H1 (cell line): ENCODE measurements at regions not wholly inside any gene's neighbourhood (a gene's known extent, or its start where the extent isn't known, plus 50 kb on each side); places are given as distances from the start of the nearest gene placed in this dataset.

Experiments used
- CTCF ChIA-PET: fragments of 300-600 bp; sonication (Branson Sonifier 250); formaldehyde crosslinking; loops from one replicate; lab custom pipeline; 2021; ENCODE audit not compliant: partially characterized antibody; lab: Charles Lee
- POLR2A ChIA-PET: fragments of 300-600 bp; sonication (Branson Sonifier 250); formaldehyde crosslinking; loops from one replicate; lab custom pipeline; 2021; ENCODE audit warnings: inconsistent platforms; ENCODE audit not compliant: partially characterized antibody; lab: Charles Lee
- DNase-seq, 2 experiments: peaks; one replicate each; pipeline versions ENCODE4 v3.0.0 to v3.0.0-alpha.2; 2010 to 2022; ENCODE audit warnings: low spot score in 2 of 2, low read depth in 1 of 2, mixed read lengths in 1 of 2
- FAIRE-seq: peaks from 2 replicates; lab custom pipeline; 2011; peaks lifted over from hg19 to GRCh38; lab: Jason Lieb, UNC
- H2AFZ ChIP-seq: 2 replicates; pipeline ENCODE4 v1.8.1; 2012; ENCODE audit warnings: low read length, inconsistent platforms
- H2AK5ac ChIP-seq: 2 replicates; pipeline ENCODE4 v1.6.1; 2013; ENCODE audit warnings: low read depth, low read length
- H2BK120ac ChIP-seq: replicated peaks from 2 replicates; pipeline ENCODE3; 2013; ENCODE audit warnings: low read depth, low read length, inconsistent platforms
- H2BK12ac ChIP-seq: 2 replicates; pipeline ENCODE4 v1.6.1; 2013; ENCODE audit warnings: low read depth, low read length
- H2BK15ac ChIP-seq: 2 replicates; pipeline ENCODE4 v1.6.1; 2013; ENCODE audit warnings: low read length
- H2BK20ac ChIP-seq: 2 replicates; pipeline ENCODE4 v1.6.1; 2013; ENCODE audit warnings: low read length
- H2BK5ac ChIP-seq: 2 replicates; pipeline ENCODE4 v1.6.1; 2013; ENCODE audit warnings: low read depth, low read length
- H3K14ac ChIP-seq: 2 replicates; pipeline ENCODE4 v1.6.1; 2013; ENCODE audit warnings: inconsistent platforms; ENCODE audit not compliant: insufficient read length
- H3K18ac ChIP-seq: 2 replicates; pipeline ENCODE4 v1.6.1; 2013; ENCODE audit warnings: low read length; ENCODE audit errors: extremely low read depth
- H3K23ac ChIP-seq: 2 replicates; pipeline ENCODE4 v1.6.1; 2013; ENCODE audit warnings: inconsistent platforms; ENCODE audit not compliant: insufficient read length
- H3K23me2 ChIP-seq: 2 replicates; pipeline ENCODE4 v1.6.1; 2013; ENCODE audit warnings: low read depth, low read length
- H3K27ac ChIP-seq: 2 replicates; pipeline ENCODE4 v1.6.1; 2011; ENCODE audit warnings: low read depth, low read length, inconsistent platforms
- H3K27me3 ChIP-seq, 4 experiments: replicated peaks in 1 of 4; 1 replicate in 1 of 4; 2 replicates in 3 of 4; pipeline versions ENCODE4 v1.6.1 to v1.8.1; 2011 to 2013; ENCODE audit warnings: low read length in 3 of 4, mild to moderate bottlenecking in 3 of 4, inconsistent platforms in 2 of 4, mixed read lengths in 2 of 4, moderate library complexity in 1 of 4; ENCODE audit not compliant: control insufficient read depth in 3 of 4, insufficient read depth in 3 of 4; ENCODE audit errors: extremely low read depth in 1 of 4
- H3K36me3 ChIP-seq, 4 experiments: 2 replicates each; pipeline versions ENCODE4 v1.6.1 to v1.8.1; 2011 to 2013; ENCODE audit warnings: mild to moderate bottlenecking in 4 of 4, low read length in 3 of 4, moderate library complexity in 2 of 4, control low read depth in 1 of 4, inconsistent platforms in 1 of 4; ENCODE audit not compliant: insufficient read depth in 4 of 4, control insufficient read depth in 2 of 4
- H3K4ac ChIP-seq: replicated peaks from 2 replicates; pipeline ENCODE3; 2013; ENCODE audit warnings: low read length, low read depth, mixed read lengths, inconsistent platforms; ENCODE audit not compliant: insufficient read length
- H3K4me1 ChIP-seq, 4 experiments: replicated peaks in 1 of 4; 1 replicate in 1 of 4; 2 replicates in 3 of 4; pipeline versions ENCODE4 v1.6.1 to v1.8.1; 2011 to 2013; ENCODE audit warnings: low read length in 3 of 4, inconsistent platforms in 2 of 4, mixed read lengths in 1 of 4; ENCODE audit not compliant: insufficient read depth in 4 of 4, control insufficient read depth in 3 of 4
- H3K4me2 ChIP-seq, 2 experiments: 2 replicates each; pipeline versions ENCODE4 v1.6.1 to v1.8.1; 2011 to 2013; ENCODE audit warnings: low read depth in 2 of 2, low read length in 2 of 2, control low read depth in 1 of 2, inconsistent platforms in 1 of 2, mild to moderate bottlenecking in 1 of 2; ENCODE audit not compliant: insufficient read depth in 1 of 2
- H3K4me3 ChIP-seq, 4 experiments: fragments of 200-600, 300-600 bp in 1 of 4; sonication (generic), shearing (Covaris generic), sonication (Bioruptor Twin) in 1 of 4; 2 replicates each; pipeline versions ENCODE4 v1.5.1 to v1.8.1; 2011 to 2016; ENCODE audit warnings: low read length in 4 of 4, low read depth in 3 of 4, control low read depth in 2 of 4, inconsistent platforms in 2 of 4, mild to moderate bottlenecking in 2 of 4, mixed read lengths in 1 of 4, moderate library complexity in 1 of 4; ENCODE audit not compliant: insufficient read depth in 2 of 4; ENCODE audit errors: extremely low read depth in 1 of 4
- H3K56ac ChIP-seq: replicated peaks from 2 replicates; pipeline ENCODE3; 2013; ENCODE audit warnings: low read depth, mild to moderate bottlenecking, mixed read lengths, low read length, inconsistent platforms; ENCODE audit not compliant: insufficient read length
- H3K79me1 ChIP-seq: 2 replicates; pipeline ENCODE4 v1.6.1; 2013; ENCODE audit warnings: low read depth, low read length, control low read depth
- H3K79me2 ChIP-seq, 2 experiments: 2 replicates each; pipeline versions ENCODE4 v1.6.1 to v1.8.1; 2012 to 2013; ENCODE audit warnings: low read length in 2 of 2, mild to moderate bottlenecking in 2 of 2, inconsistent platforms in 1 of 2; ENCODE audit not compliant: insufficient read depth in 2 of 2, control insufficient read depth in 1 of 2
- H3K9ac ChIP-seq, 4 experiments: replicated peaks in 1 of 4; 1 replicate in 1 of 4; 2 replicates in 3 of 4; pipeline versions ENCODE4 v1.6.1 to v1.8.1; 2011 to 2013; ENCODE audit warnings: low read depth in 3 of 4, low read length in 3 of 4, control low read depth in 2 of 4, mild to moderate bottlenecking in 2 of 4, moderate library complexity in 2 of 4, inconsistent platforms in 1 of 4; ENCODE audit errors: extremely low read depth in 1 of 4
- H3K9me3 ChIP-seq, 2 experiments: 2 replicates each; pipeline versions ENCODE4 v1.6.1 to v1.8.1; 2012 to 2013; ENCODE audit warnings: mild to moderate bottlenecking in 2 of 2, moderate library complexity in 2 of 2, control low read depth in 1 of 2, inconsistent platforms in 1 of 2, low read depth in 1 of 2, low read length in 1 of 2, mixed read lengths in 1 of 2; ENCODE audit not compliant: insufficient read depth in 2 of 2
- H4K20me1 ChIP-seq, 2 experiments: replicated peaks in 1 of 2; 2 replicates each; pipeline versions ENCODE3 to v1.8.1; 2011 to 2013; ENCODE audit warnings: inconsistent platforms in 2 of 2, low read length in 2 of 2, mild to moderate bottlenecking in 1 of 2; ENCODE audit not compliant: insufficient read depth in 2 of 2, control insufficient read depth in 1 of 2
- H4K5ac ChIP-seq: 2 replicates; pipeline ENCODE4 v1.6.1; 2013; ENCODE audit warnings: low read length, low read depth, mixed read lengths, inconsistent platforms; ENCODE audit not compliant: insufficient read length
- H4K8ac ChIP-seq: 2 replicates; pipeline ENCODE4 v1.8.0; 2013; ENCODE audit warnings: mild to moderate bottlenecking, moderate library complexity, low read length, inconsistent platforms; ENCODE audit not compliant: insufficient read depth; ENCODE audit errors: extremely low read depth
- H4K91ac ChIP-seq: replicated peaks from 2 replicates; pipeline ENCODE3; 2013; ENCODE audit warnings: low read length, mixed read lengths, inconsistent platforms; ENCODE audit not compliant: insufficient read length
- CEBPB ChIP-seq: IDR thresholded peaks from 2 replicates; pipeline ENCODE4 v1.6.1; 2012; ENCODE audit warnings: low read depth, low read length
- EP300 ChIP-seq, 2 experiments: IDR thresholded peaks; 1 replicate in 1 of 2; 2 replicates in 1 of 2; pipeline ENCODE4 v1.6.1; 2011 to 2012; ENCODE audit warnings: low read depth in 2 of 2, low read length in 2 of 2, mild to moderate bottlenecking in 2 of 2, borderline replicate concordance in 1 of 2, inconsistent platforms in 1 of 2, moderate library complexity in 1 of 2
- GABPA ChIP-seq: IDR thresholded peaks from 2 replicates; pipeline ENCODE4 v1.6.1; 2011; ENCODE audit warnings: mild to moderate bottlenecking, low read length, moderate library complexity, borderline replicate concordance; ENCODE audit not compliant: insufficient read depth
- NANOG ChIP-seq: IDR thresholded peaks from 2 replicates; pipeline ENCODE4 v1.6.1; 2011; ENCODE audit warnings: low read length, low read depth, mild to moderate bottlenecking, inconsistent platforms; ENCODE audit not compliant: insufficient read depth, poor library complexity, severe bottlenecking
- POLR2AphosphoS5 ChIP-seq: IDR thresholded peaks from 2 replicates; pipeline ENCODE4 v1.6.1; 2011; ENCODE audit warnings: low read depth, low read length
- RBBP5 ChIP-seq: IDR thresholded peaks from 2 replicates; pipeline ENCODE4 v1.7.1; 2012; ENCODE audit warnings: low read depth, mild to moderate bottlenecking, inconsistent platforms, low read length, moderate library complexity, borderline replicate concordance
- SAP30 ChIP-seq: fragments of 300-600 bp; sonication (generic); IDR thresholded peaks from 2 replicates; pipeline ENCODE4 v1.7.1; 2012; ENCODE audit warnings: low read length, moderate library complexity, mild to moderate bottlenecking, inconsistent platforms; ENCODE audit not compliant: insufficient read depth, insufficient replicate concordance
- SP1 ChIP-seq: IDR thresholded peaks from 2 replicates; pipeline ENCODE4 v1.6.1; 2011; ENCODE audit warnings: low read depth, low read length
- TAF1 ChIP-seq: IDR thresholded peaks from 2 replicates; pipeline ENCODE4 v1.6.1; 2011; ENCODE audit warnings: mild to moderate bottlenecking, low read depth, low read length
- WGBS, 2 experiments: shearing (Covaris generic) in 1 of 2; methylation state at CpG; one replicate each; pipeline versions ENCODE4 v1.1.6 to v1.1.7; 2013 to 2015; ENCODE audit warnings: low lambda C conversion rate in 2 of 2, mixed read lengths in 2 of 2, inconsistent platforms in 1 of 2, low coverage in 1 of 2, missing lambda C conversion rate in 1 of 2; ENCODE audit not compliant: insufficient replicate concordance in 2 of 2, insufficient coverage in 1 of 2, insufficient read length in 1 of 2; ENCODE audit errors: extremely low coverage in 1 of 2, missing lambda C conversion rate in 1 of 2; 5-methylcytosine and 5-hydroxymethylcytosine counted together
- TF ChIP-seq, protein P1 (sequence below): IDR thresholded peaks from 2 replicates; pipeline ENCODE4 v1.6.1; 2012; ENCODE audit warnings: low read length, inconsistent platforms

GRCh38 chr6:82436740-82437139 lies 73.1 kb downstream of the TPBG start:
- Histone ChIP-seq H4K20me1 (no peaks in the 10 kb centered on the region), H3K4me2 (no peak overlapping the region), H3K14ac (no peak overlapping the region), H3K79me1 (no peaks in the 10 kb centered on the region), H4K8ac (no peak overlapping the region), H3K27ac (no peak overlapping the region), H2AK5ac (no peak overlapping the region), H3K27me3 (no peaks in the 10 kb centered on the region), H2BK120ac (no peak overlapping the region), H2AFZ (no peak overlapping the region), H3K4me3 (no peak overlapping the region), H2BK15ac (no peak overlapping the region), H4K5ac (no peak overlapping the region), H3K23ac (no peak overlapping the region), H3K9ac (no peak overlapping the region), H3K9me3 (no peaks in the 10 kb centered on the region), H2BK12ac (no peak overlapping the region), H3K4me1 (no peaks in the 10 kb centered on the region), H3K56ac (no peak overlapping the region), H3K4ac (no peak overlapping the region), H3K36me3 (no peaks in the 10 kb centered on the region), H3K18ac (no peak overlapping the region), H4K91ac (no peak overlapping the region), H2BK20ac (no peak overlapping the region), H3K79me2 (no peaks in the 10 kb centered on the region), H3K23me2 (no peaks in the 10 kb centered on the region), H2BK5ac (no peak overlapping the region)
- DNase-seq (no peak), FAIRE-seq (no peak)
- ChIA-PET POLR2A (no interaction called here), CTCF (no interaction called here)
- WGBS, 2 experiments, result 83% methylated on average over 1 of the region's 2 CpGs; no CpG with 5 or more reads in 1 of the 2 experiments
- no peak for TF ChIP-seq GABPA
- TF ChIP-seq SAP30, result no peak
- no peak for TF ChIP-seq NANOG
- no peak for TF ChIP-seq TAF1
- TF ChIP-seq CEBPB, result no peak
- TF ChIP-seq, protein P1, sequence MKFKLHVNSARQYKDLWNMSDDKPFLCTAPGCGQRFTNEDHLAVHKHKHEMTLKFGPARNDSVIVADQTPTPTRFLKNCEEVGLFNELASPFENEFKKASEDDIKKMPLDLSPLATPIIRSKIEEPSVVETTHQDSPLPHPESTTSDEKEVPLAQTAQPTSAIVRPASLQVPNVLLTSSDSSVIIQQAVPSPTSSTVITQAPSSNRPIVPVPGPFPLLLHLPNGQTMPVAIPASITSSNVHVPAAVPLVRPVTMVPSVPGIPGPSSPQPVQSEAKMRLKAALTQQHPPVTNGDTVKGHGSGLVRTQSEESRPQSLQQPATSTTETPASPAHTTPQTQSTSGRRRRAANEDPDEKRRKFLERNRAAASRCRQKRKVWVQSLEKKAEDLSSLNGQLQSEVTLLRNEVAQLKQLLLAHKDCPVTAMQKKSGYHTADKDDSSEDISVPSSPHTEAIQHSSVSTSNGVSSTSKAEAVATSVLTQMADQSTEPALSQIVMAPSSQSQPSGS, result no peak
- TF ChIP-seq RBBP5, result no peak
- TF ChIP-seq POLR2AphosphoS5, result no peak
- no peak for TF ChIP-seq EP300 (IDR thresholded peaks at IDR 0.05; ENCODE audit: borderline replicate concordance in 1 of 2, low read depth in 2 of 2, low read length in 2 of 2)
- TF ChIP-seq SP1, result no peak
